Calu3 (cell line): ENCODE measurements at regions not wholly inside any gene's neighbourhood (a gene's known extent, or its start where the extent isn't known, plus 50 kb on each side); places are given as distances from the start of the nearest gene placed in this dataset.

ENCODE experiments used
- BruUV-seq: library from RNA; stranded (reverse); fragments of 400-500 nt; replicated peaks from 2 replicates; lab custom pipeline; 2021; lab: Mats Ljungman, UMichigan
- CTCF ChIA-PET: fragments of 300-600 bp; sonication (Branson Sonifier 250); formaldehyde crosslinking; loops from one replicate; lab custom pipeline; 2022; ENCODE audit warnings: antibody characterized with exemption; lab: Charles Lee
- DNase-seq: peaks from one replicate; pipeline ENCODE4 v3.0.0; 2022
- H3K27ac Mint-ChIP-seq: one replicate; pipeline ENCODE4 v1.8.0; 2022; ENCODE audit warnings: mixed read lengths; ENCODE audit not compliant: unreplicated experiment
- H3K27me3 Mint-ChIP-seq: one replicate; pipeline ENCODE4 v1.8.0; 2022; ENCODE audit warnings: mixed read lengths; ENCODE audit not compliant: unreplicated experiment
- H3K36me3 Mint-ChIP-seq: one replicate; pipeline ENCODE4 v1.8.0; 2022; ENCODE audit warnings: mild to moderate bottlenecking, moderate library complexity, mixed read lengths; ENCODE audit not compliant: insufficient read depth, unreplicated experiment
- H3K4me1 Mint-ChIP-seq: one replicate; pipeline ENCODE4 v1.8.0; 2022; ENCODE audit warnings: mild to moderate bottlenecking, low read depth, mixed read lengths; ENCODE audit not compliant: unreplicated experiment
- H3K4me3 Mint-ChIP-seq: one replicate; pipeline ENCODE4 v1.8.0; 2022; ENCODE audit warnings: mild to moderate bottlenecking, low read depth, moderate library complexity, mixed read lengths; ENCODE audit not compliant: unreplicated experiment
- H3K9me3 Mint-ChIP-seq: one replicate; pipeline ENCODE4 v1.8.0; 2022; ENCODE audit warnings: low read depth, mixed read lengths; ENCODE audit not compliant: unreplicated experiment
- intact Hi-C: fragments of 100-400 bp; cut with micrococcal nuclease; formaldehyde crosslinking; loops from one replicate; pipeline ENCODE4 v1.10.0; 2022; ENCODE audit not compliant: unreplicated experiment
- TF ChIP-seq, protein P1 (sequence below): fragments of 200-600 bp; IDR thresholded peaks from one replicate; pipeline ENCODE4 v1.8.0; 2022; ENCODE audit warnings: antibody characterized with exemption; ENCODE audit not compliant: unreplicated experiment

GRCh38 chr4:81617545-81617944 is 145.8 kb upstream of the RASGEF1B start:
- H3K4me1 Mint-ChIP-seq: peaks cover 15% of the 10 kb centered on the region
- no TSS peak for BruUV-seq
- TF ChIP-seq, protein P1, sequence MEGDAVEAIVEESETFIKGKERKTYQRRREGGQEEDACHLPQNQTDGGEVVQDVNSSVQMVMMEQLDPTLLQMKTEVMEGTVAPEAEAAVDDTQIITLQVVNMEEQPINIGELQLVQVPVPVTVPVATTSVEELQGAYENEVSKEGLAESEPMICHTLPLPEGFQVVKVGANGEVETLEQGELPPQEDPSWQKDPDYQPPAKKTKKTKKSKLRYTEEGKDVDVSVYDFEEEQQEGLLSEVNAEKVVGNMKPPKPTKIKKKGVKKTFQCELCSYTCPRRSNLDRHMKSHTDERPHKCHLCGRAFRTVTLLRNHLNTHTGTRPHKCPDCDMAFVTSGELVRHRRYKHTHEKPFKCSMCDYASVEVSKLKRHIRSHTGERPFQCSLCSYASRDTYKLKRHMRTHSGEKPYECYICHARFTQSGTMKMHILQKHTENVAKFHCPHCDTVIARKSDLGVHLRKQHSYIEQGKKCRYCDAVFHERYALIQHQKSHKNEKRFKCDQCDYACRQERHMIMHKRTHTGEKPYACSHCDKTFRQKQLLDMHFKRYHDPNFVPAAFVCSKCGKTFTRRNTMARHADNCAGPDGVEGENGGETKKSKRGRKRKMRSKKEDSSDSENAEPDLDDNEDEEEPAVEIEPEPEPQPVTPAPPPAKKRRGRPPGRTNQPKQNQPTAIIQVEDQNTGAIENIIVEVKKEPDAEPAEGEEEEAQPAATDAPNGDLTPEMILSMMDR: no peak
- no peak overlapping the region for H3K27ac Mint-ChIP-seq
- no peaks in the 10 kb centered on the region for H3K27me3 Mint-ChIP-seq
- CTCF ChIA-PET: no interaction called here
- H3K4me3 Mint-ChIP-seq: no peak overlapping the region
- H3K36me3 Mint-ChIP-seq: no peaks in the 10 kb centered on the region
- intact Hi-C loops: no loop called here
- peaks cover 3% of the 10 kb centered on the region for H3K9me3 Mint-ChIP-seq
- no peak for DNase-seq

DNA sequence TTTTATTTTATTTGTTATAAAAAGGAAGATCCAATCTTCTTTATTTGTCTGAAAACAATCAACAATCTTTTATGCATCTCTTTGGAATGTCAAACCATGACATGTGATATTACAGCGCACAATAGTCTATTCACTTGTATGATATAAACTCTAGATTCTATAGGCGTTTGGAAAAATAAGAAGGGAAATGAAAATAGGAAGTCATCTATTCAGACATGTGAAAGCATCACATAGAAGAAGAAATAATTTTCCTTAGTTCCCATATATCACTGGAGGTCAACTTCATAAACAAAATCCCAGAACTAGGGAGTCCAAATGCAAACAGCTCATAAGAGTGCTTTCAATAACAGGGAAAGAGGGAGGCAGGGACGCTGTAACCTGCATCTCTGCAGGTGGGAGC is 139.5 kb upstream of the RASGEF1B start:
- H3K36me3 Mint-ChIP-seq: no peaks in the 10 kb centered on the region
- BruUV-seq: no TSS peak
- no peak overlapping the region for H3K4me3 Mint-ChIP-seq
- intact Hi-C loops: no loop called here
- H3K4me1 Mint-ChIP-seq: peaks cover 12% of the 10 kb centered on the region
- H3K27ac Mint-ChIP-seq: no peak overlapping the region
- no peak for DNase-seq
- no peaks in the 10 kb centered on the region for H3K9me3 Mint-ChIP-seq
- no peaks in the 10 kb centered on the region for H3K27me3 Mint-ChIP-seq
- CTCF ChIA-PET: no interaction called here
- TF ChIP-seq, protein P1: no peak

GRCh38 chr4:81609844-81610243 is 138.1 kb upstream of the RASGEF1B start:
- TF ChIP-seq, protein P1: no peak
- DNase-seq: no peak
- BruUV-seq: no TSS peak
- Mint-ChIP-seq H3K27ac (no peak overlapping the region), H3K27me3 (no peaks in the 10 kb centered on the region), H3K4me1 (peaks cover 12% of the 10 kb centered on the region), H3K9me3 (no peaks in the 10 kb centered on the region), H3K4me3 (no peak overlapping the region), H3K36me3 (no peaks in the 10 kb centered on the region)
- intact Hi-C loops: loop anchor here (5.0 kb wide), 1 partner anchor 48 kb away; no protein-coding TSS in a partner anchor
- CTCF ChIA-PET: no interaction called here

- H3K27me3 Mint-ChIP-seq: no peaks in the 10 kb centered on the region
- BruUV-seq: no TSS peak
- H3K27ac Mint-ChIP-seq: no peak overlapping the region
- no peak overlapping the region for H3K4me3 Mint-ChIP-seq
- intact Hi-C loops: loop anchor here (5.0 kb wide), 1 partner anchor 46 kb away; no protein-coding TSS in a partner anchor
- no peaks in the 10 kb centered on the region for H3K36me3 Mint-ChIP-seq
- H3K9me3 Mint-ChIP-seq: no peaks in the 10 kb centered on the region
- CTCF ChIA-PET: no interaction called here
- no peak for DNase-seq
- H3K4me1 Mint-ChIP-seq: peaks cover 12% of the 10 kb centered on the region
- TF ChIP-seq, protein P1: no peak
Measured at GRCh38 chr4:81607950-81608349, 136.2 kb upstream of the RASGEF1B start.
